Duodenal mucosa (tissue), 2 donors: ENCODE measurements at regions not wholly inside any gene's neighbourhood (a gene's known extent, or its start where the extent isn't known, plus 50 kb on each side); places are given as distances from the start of the nearest gene placed in this dataset.

Source experiments
- H3K27ac ChIP-seq: one replicate; pipeline ENCODE4 v1.7.0; 2013; ENCODE audit warnings: low read depth, low read length
- H3K27me3 ChIP-seq, 2 donors: one replicate each; pipeline ENCODE4 v1.7.0; 2013; ENCODE audit warnings: low read length in 2 of 2, control low read depth in 1 of 2; ENCODE audit not compliant: insufficient read depth in 2 of 2, control insufficient read depth in 1 of 2
- H3K36me3 ChIP-seq, 2 donors: one replicate each; pipeline ENCODE4 v1.7.0; 2013; ENCODE audit warnings: low read length in 2 of 2, control low read depth in 1 of 2; ENCODE audit not compliant: insufficient read depth in 2 of 2, control insufficient read depth in 1 of 2
- H3K4me1 ChIP-seq, 2 donors: one replicate each; pipeline ENCODE4 v1.7.0; 2013; ENCODE audit warnings: low read length in 2 of 2, control low read depth in 1 of 2; ENCODE audit not compliant: insufficient read depth in 2 of 2, control insufficient read depth in 1 of 2
- H3K4me3 ChIP-seq, 2 donors: one replicate each; pipeline ENCODE4 v1.7.0; 2013; ENCODE audit warnings: low read length in 2 of 2, low read depth in 1 of 2
- H3K9ac ChIP-seq, 2 donors: one replicate each; pipeline ENCODE4 v1.7.0; 2013; ENCODE audit warnings: low read length in 2 of 2, low read depth in 1 of 2
- H3K9me3 ChIP-seq, 2 donors: one replicate each; pipeline ENCODE4 v1.7.0; 2013; ENCODE audit warnings: low read length in 2 of 2, control low read depth in 1 of 2; ENCODE audit not compliant: control insufficient read depth in 1 of 2

DNA sequence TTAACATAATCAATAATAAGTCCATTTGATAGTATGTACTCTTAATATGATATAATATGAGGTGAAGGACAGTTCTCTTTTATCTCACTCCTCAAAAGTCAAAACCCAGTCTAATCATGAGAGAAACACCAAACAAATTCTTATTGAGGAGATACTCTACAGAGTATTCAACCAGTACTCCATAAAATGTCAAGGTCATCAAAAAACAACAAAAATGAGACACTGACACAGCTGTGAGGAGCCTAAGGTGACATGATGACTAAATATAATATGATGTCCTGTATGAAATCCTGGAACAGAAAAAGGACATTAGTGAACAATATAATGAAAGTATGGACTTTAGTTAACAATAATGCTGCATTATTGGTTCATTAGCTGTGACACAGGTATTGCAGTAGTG is 675.1 kb downstream of the HTR1B start:
- Histone ChIP-seq H3K36me3 (no peaks in the 10 kb centered on the region), H3K4me3 (no peak overlapping the region), H3K4me1 (peaks cover 12 to 19% of the 10 kb centered on the region in 2 donors), H3K27ac (no peak overlapping the region), H3K9me3 (peaks cover 0 to 7% of the 10 kb centered on the region in 2 donors), H3K9ac (no peak overlapping the region), H3K27me3 (no peaks in the 10 kb centered on the region)

DNA sequence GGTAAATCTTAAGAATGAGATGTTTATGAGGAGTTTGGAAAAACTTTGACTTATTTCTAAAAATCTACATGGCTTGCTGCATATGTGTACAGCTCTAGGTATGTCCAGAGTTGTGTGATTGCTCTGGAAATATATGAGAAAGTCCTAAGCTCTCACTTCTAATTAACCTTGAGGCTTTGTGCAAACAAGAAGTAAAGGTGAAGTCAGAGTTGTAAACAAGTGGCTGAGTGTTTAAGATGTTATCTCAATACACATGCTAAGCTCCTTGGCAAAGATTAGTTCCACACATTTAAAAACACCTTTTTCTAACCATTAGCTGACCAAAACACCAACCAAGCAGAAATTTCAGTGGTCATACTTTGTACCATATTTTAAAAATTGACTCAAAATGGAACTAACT is 684.2 kb downstream of the HTR1B start:
- H3K9ac ChIP-seq = no peak overlapping the region
- no peak overlapping the region for H3K27ac ChIP-seq
- no peaks in the 10 kb centered on the region for H3K27me3 ChIP-seq
- peaks cover 0 to 10% of the 10 kb centered on the region in 2 donors for H3K4me1 ChIP-seq
- no peaks in the 10 kb centered on the region for H3K9me3 ChIP-seq
- no peak overlapping the region for H3K4me3 ChIP-seq
- H3K36me3 ChIP-seq = no peaks in the 10 kb centered on the region

GRCh38 chr6:76776876-76777275 is 686.4 kb downstream of the HTR1B start:
- no peak overlapping the region for H3K27ac ChIP-seq
- no peaks in the 10 kb centered on the region for H3K9me3 ChIP-seq
- no peak overlapping the region for H3K9ac ChIP-seq
- H3K36me3 ChIP-seq = no peaks in the 10 kb centered on the region
- no peak overlapping the region for H3K4me3 ChIP-seq
- H3K27me3 ChIP-seq = no peaks in the 10 kb centered on the region
- H3K4me1 ChIP-seq = peaks cover 0 to 10% of the 10 kb centered on the region in 2 donors

GRCh38 chr6:76774781-76775384 is 688.4 kb downstream of the HTR1B start:
- Histone ChIP-seq H3K9me3 (no peaks in the 10 kb centered on the region), H3K27ac (no peak overlapping the region), H3K9ac (no peak overlapping the region)

GRCh38 chr6:76772951-76773350 is 690.3 kb downstream of the HTR1B start:
- H3K27me3 ChIP-seq = no peaks in the 10 kb centered on the region
- no peaks in the 10 kb centered on the region for H3K36me3 ChIP-seq
- H3K4me3 ChIP-seq = no peak overlapping the region
- no peak overlapping the region for H3K9ac ChIP-seq
- peaks cover 0 to 3% of the 10 kb centered on the region in 2 donors for H3K4me1 ChIP-seq
- H3K27ac ChIP-seq = no peak overlapping the region
- no peaks in the 10 kb centered on the region for H3K9me3 ChIP-seq

More at GRCh38 chr6:76774781-76775384, 688.4 kb downstream of the HTR1B start:
- H3K4me1 ChIP-seq = peaks cover 3 to 10% of the 10 kb centered on the region in 2 donors
- no peaks in the 10 kb centered on the region for H3K36me3 ChIP-seq
- H3K4me3 ChIP-seq = no peak overlapping the region
- H3K27me3 ChIP-seq = no peaks in the 10 kb centered on the region

- Histone ChIP-seq H3K4me3 (no peak overlapping the region), H3K4me1 (peaks cover 0 to 3% of the 10 kb centered on the region in 2 donors), H3K36me3 (no peaks in the 10 kb centered on the region), H3K27ac (no peak overlapping the region), H3K9ac (no peak overlapping the region), H3K27me3 (no peaks in the 10 kb centered on the region), H3K9me3 (no peaks in the 10 kb centered on the region)
These were observed 692.1 kb downstream of the HTR1B start for GRCh38 chr6:76771059-76771634.

DNA sequence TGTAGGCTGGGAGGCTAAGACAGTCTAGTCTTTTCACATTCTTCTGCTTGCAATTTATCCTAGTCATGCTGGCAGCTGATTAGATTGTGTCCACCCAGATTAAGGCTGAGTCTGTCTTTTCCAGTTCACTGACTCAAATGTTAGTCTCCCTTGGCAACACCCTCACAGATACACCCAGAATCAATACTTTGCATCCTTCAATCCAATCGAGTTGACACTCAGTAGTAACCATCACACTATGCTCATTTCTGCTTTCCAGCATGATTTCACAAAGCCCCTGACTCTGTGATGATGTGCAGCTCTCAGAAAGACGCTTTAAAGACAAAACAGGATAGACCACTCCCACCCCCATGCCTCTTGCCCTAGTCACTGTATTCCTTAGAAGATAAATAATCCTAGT is 693.0 kb downstream of the HTR1B start:
- no peak overlapping the region for H3K27ac ChIP-seq
- H3K4me1 ChIP-seq = peaks cover 0 to 3% of the 10 kb centered on the region in 2 donors
- no peaks in the 10 kb centered on the region for H3K9me3 ChIP-seq
- no peaks in the 10 kb centered on the region for H3K36me3 ChIP-seq
- no peak overlapping the region for H3K4me3 ChIP-seq
- H3K9ac ChIP-seq = no peak overlapping the region
- no peaks in the 10 kb centered on the region for H3K27me3 ChIP-seq

DNA sequence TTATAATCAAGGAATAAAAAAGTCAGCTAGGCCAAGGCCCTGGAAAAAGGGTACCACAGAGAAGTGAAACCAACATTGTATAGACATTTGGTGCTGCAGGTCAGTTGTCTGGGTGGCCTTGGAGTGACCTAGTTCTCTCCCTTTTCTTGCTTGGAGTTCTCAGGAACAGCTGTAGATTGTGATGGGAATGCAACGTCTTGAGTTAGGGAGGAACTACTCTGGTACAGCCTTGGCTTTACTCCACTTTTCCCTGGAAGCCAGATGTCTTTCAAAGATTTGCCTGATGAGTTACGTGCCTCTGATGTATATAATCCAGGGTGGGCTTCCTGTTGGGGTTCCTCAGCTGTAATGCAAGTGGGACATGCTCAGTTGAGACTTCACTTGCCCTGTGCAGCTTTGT is 694.7 kb downstream of the HTR1B start:
- Histone ChIP-seq H3K4me3 (no peak overlapping the region), H3K9ac (no peak overlapping the region), H3K27me3 (no peaks in the 10 kb centered on the region), H3K36me3 (no peaks in the 10 kb centered on the region), H3K27ac (no peak overlapping the region), H3K9me3 (no peaks in the 10 kb centered on the region), H3K4me1 (peaks cover 0 to 3% of the 10 kb centered on the region in 2 donors)

- H3K4me1 ChIP-seq = peaks cover 0 to 4% of the 10 kb centered on the region in 2 donors
- no peak overlapping the region for H3K27ac ChIP-seq
- H3K9me3 ChIP-seq = no peaks in the 10 kb centered on the region
- no peak overlapping the region for H3K9ac ChIP-seq
- H3K4me3 ChIP-seq = no peak overlapping the region
- H3K27me3 ChIP-seq = no peaks in the 10 kb centered on the region
- H3K36me3 ChIP-seq = no peaks in the 10 kb centered on the region
These were observed 691.6 kb upstream of the IMPG1 start for GRCh38 chr6:76764057-76764456.

DNA sequence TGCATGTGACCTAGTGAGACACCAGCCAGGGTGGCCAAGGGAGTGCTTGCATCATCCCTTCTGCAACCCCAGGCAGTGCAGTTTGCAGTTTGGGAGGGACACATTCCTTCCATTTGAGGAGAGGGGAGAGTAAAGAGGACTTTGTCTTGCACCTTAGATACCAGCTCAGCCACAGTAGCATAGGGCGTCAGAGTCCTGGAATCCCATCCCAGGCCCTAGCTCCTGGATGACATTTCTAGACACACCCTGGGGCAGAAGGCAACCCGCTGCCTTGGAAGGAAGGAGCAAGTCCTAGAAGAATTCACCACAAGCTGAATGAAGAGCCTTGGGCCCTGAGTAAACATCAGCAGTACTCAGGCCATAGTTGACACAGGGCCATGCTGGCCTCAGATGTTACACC is 680.4 kb upstream of the IMPG1 start:
- no peak overlapping the region for H3K27ac ChIP-seq
- no peaks in the 10 kb centered on the region for H3K36me3 ChIP-seq
- H3K27me3 ChIP-seq = no peaks in the 10 kb centered on the region
- no peak overlapping the region for H3K4me3 ChIP-seq
- H3K9ac ChIP-seq = no peak overlapping the region
- H3K4me1 ChIP-seq = no peaks in the 10 kb centered on the region
- no peaks in the 10 kb centered on the region for H3K9me3 ChIP-seq
